22Rv1 (cell line): ENCODE measurements at regions not wholly inside any gene's neighbourhood (a gene's known extent, or its start where the extent isn't known, plus 50 kb on each side); places are given as distances from the start of the nearest gene placed in this dataset.

Source experiments
- CTCF ChIP-seq: fragments of 450-650 bp; IDR thresholded peaks from 2 replicates; pipeline ENCODE4 v1.5.1; 2017; ENCODE audit warnings: mild to moderate bottlenecking
- ZFX ChIP-seq: fragments of 450-650 bp; IDR thresholded peaks from 2 replicates; pipeline ENCODE4 v1.6.1; 2017; ENCODE audit warnings: antibody characterized with exemption, borderline replicate concordance

- TF ChIP-seq ZFX, result no peak
- TF ChIP-seq CTCF, result no peak
Measured at GRCh38 chr9:87428659-87429058, 69.0 kb upstream of the DAPK1 start.
